Astrocyte (in vitro differentiated cells and primary cell): ENCODE measurements at regions not wholly inside any gene's neighbourhood (a gene's known extent, or its start where the extent isn't known, plus 50 kb on each side); places are given as distances from the start of the nearest gene placed in this dataset.

Source experiments
- DNase-seq: peaks from one replicate; pipeline ENCODE4 v3.0.0-alpha.2; 2010; ENCODE audit warnings: low read depth
- FAIRE-seq: peaks from 2 replicates; lab custom pipeline; 2011; peaks lifted over from hg19 to GRCh38; lab: Jason Lieb, UNC
- H2AFZ ChIP-seq: 2 replicates; pipeline ENCODE4 v1.6.0; 2012; ENCODE audit warnings: low read depth, low read length, inconsistent platforms
- H3K27ac ChIP-seq: 2 replicates; pipeline ENCODE4 v1.5.1; 2011; ENCODE audit warnings: low read depth, low read length, inconsistent platforms
- H3K27me3 ChIP-seq: 2 replicates; pipeline ENCODE4 v1.6.0; 2011; ENCODE audit warnings: low read length, inconsistent platforms; ENCODE audit not compliant: insufficient read depth
- H3K36me3 ChIP-seq: 2 replicates; pipeline ENCODE4 v1.5.1; 2011; ENCODE audit warnings: low read length, inconsistent platforms; ENCODE audit not compliant: insufficient read depth
- H3K4me1 ChIP-seq: 2 replicates; pipeline ENCODE4 v1.5.1; 2011; ENCODE audit warnings: low read length, inconsistent platforms; ENCODE audit not compliant: insufficient read depth
- H3K4me2 ChIP-seq: 2 replicates; pipeline ENCODE4 v1.6.0; 2012; ENCODE audit warnings: low read length, inconsistent platforms
- H3K4me3 ChIP-seq: 2 replicates; pipeline ENCODE4 v1.5.1; 2011; ENCODE audit warnings: low read depth, mild to moderate bottlenecking, low read length, inconsistent platforms; ENCODE audit not compliant: insufficient read depth
- H3K79me2 ChIP-seq: 2 replicates; pipeline ENCODE4 v1.6.0; 2012; ENCODE audit warnings: mild to moderate bottlenecking, low read length, inconsistent platforms; ENCODE audit not compliant: insufficient read depth
- H3K9ac ChIP-seq: 2 replicates; pipeline ENCODE4 v1.6.0; 2012; ENCODE audit warnings: mild to moderate bottlenecking, low read length, inconsistent platforms
- H3K9me3 ChIP-seq: 2 replicates; pipeline ENCODE4 v1.5.1; 2012; ENCODE audit warnings: low read depth, mild to moderate bottlenecking, low read length, inconsistent platforms; ENCODE audit not compliant: insufficient read depth
- H4K20me1 ChIP-seq: 2 replicates; pipeline ENCODE4 v1.6.0; 2012; ENCODE audit warnings: low read length, inconsistent platforms; ENCODE audit not compliant: insufficient read depth
- H3K27ac Mint-ChIP-seq: one replicate; pipeline ENCODE4 v1.8.0; 2021; ENCODE audit warnings: mild to moderate bottlenecking, mixed read lengths; ENCODE audit not compliant: unreplicated experiment
- H3K27me3 Mint-ChIP-seq: one replicate; pipeline ENCODE4 v1.8.0; 2021; ENCODE audit warnings: low read depth, mixed read lengths; ENCODE audit not compliant: unreplicated experiment
- H3K36me3 Mint-ChIP-seq: one replicate; pipeline ENCODE4 v1.8.0; 2021; ENCODE audit warnings: low read depth, mixed read lengths; ENCODE audit not compliant: unreplicated experiment
- H3K4me1 Mint-ChIP-seq: one replicate; pipeline ENCODE4 v1.8.0; 2021; ENCODE audit warnings: low read depth, mixed read lengths; ENCODE audit not compliant: unreplicated experiment
- H3K4me3 Mint-ChIP-seq: one replicate; pipeline ENCODE4 v1.8.0; 2021; ENCODE audit warnings: mild to moderate bottlenecking, moderate library complexity, mixed read lengths; ENCODE audit not compliant: unreplicated experiment
- H3K9me3 Mint-ChIP-seq: one replicate; pipeline ENCODE4 v1.8.0; 2021; ENCODE audit warnings: mild to moderate bottlenecking, mixed read lengths; ENCODE audit not compliant: unreplicated experiment
- CTCF ChIP-seq: IDR thresholded peaks from 2 replicates; pipeline ENCODE4 v1.5.1; 2011; ENCODE audit warnings: low read depth, mild to moderate bottlenecking, inconsistent platforms, low read length, moderate library complexity; ENCODE audit not compliant: insufficient read depth
- EZH2 ChIP-seq: IDR thresholded peaks from 2 replicates; pipeline ENCODE4 v1.6.1; 2012; ENCODE audit warnings: mild to moderate bottlenecking, low read length, inconsistent platforms; ENCODE audit not compliant: insufficient read depth

DNA sequence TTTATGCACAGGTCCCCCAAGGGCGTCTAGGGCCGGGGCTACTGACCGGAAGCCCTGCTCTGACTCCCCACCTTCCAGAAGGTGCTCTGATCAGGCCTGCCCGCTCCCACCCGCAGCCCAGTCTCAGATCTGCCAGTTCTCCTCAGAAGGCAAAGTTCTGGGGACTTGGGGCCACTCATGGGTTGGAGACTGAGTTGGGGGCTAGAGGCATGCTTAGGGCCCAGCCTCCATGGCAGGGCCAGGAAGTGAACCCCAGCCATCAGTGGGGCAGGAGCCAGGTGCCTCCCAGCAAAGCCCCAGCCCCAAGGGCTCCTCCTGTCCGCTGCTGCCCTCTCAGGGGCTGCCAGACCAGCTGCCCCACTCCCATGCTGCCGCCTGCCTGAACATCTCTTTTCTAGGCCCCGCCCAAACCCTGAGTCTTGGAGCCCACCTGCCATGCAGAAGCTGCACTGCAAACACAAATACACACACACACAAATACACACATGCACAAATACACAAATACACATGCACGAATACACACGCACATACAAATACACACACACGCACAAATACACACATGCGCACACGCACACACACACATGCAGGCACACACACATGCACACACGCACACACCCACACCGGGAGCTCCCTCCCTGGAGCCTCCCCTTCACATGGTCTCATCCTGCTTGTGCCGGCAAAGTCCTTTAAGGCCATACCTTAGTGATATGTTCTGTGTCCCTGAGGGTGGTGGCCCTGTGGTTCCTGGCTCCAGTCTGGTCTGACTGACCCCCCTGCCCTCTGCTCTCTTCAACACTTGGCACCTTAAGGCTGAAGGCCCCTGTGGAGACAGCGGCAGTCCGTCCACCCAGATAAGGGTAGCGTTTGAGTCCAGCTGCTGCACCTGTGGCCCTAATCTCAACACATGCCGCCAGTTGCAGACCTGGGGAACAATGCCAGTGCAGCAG, 59.2 kb upstream of the KLF13 start:
- Mint-ChIP-seq H3K36me3 (no peaks in the 10 kb centered on the region), H3K4me3 (peak overlapping the region; percentile 11), H3K4me1 (no peaks in the 10 kb centered on the region), H3K27ac (no peak overlapping the region), H3K27me3 (peaks cover 42% of the 10 kb centered on the region), H3K9me3 (peaks cover 1% of the 10 kb centered on the region)
- Histone ChIP-seq H3K27ac (no peak overlapping the region), H3K4me1 (peaks cover 3% of the 10 kb centered on the region), H3K36me3 (no peaks in the 10 kb centered on the region), H3K27me3 (no peaks in the 10 kb centered on the region), H3K9ac (no peak overlapping the region), H3K4me3 (no peak overlapping the region), H4K20me1 (no peaks in the 10 kb centered on the region), H3K9me3 (no peaks in the 10 kb centered on the region), H3K4me2 (no peak overlapping the region), H3K79me2 (no peaks in the 10 kb centered on the region), H2AFZ (no peak overlapping the region)
- TF ChIP-seq CTCF (no peak), EZH2 (no peak)
- no peak for DNase-seq
- no peak for FAIRE-seq

- DNase-seq, result no peak
- Histone ChIP-seq H3K9me3 (no peaks in the 10 kb centered on the region), H2AFZ (no peak overlapping the region), H3K36me3 (no peaks in the 10 kb centered on the region), H3K9ac (no peak overlapping the region), H3K79me2 (no peaks in the 10 kb centered on the region), H3K27me3 (no peaks in the 10 kb centered on the region), H3K4me2 (no peak overlapping the region), H4K20me1 (no peaks in the 10 kb centered on the region), H3K27ac (no peak overlapping the region), H3K4me3 (no peak overlapping the region), H3K4me1 (peaks cover 3% of the 10 kb centered on the region)
- no peak for FAIRE-seq
- Mint-ChIP-seq H3K36me3 (no peaks in the 10 kb centered on the region), H3K27me3 (peaks cover 39% of the 10 kb centered on the region), H3K4me1 (peaks cover 3% of the 10 kb centered on the region), H3K4me3 (no peak overlapping the region), H3K9me3 (peaks cover 1% of the 10 kb centered on the region), H3K27ac (no peak overlapping the region)
- TF ChIP-seq EZH2 (no peak), CTCF (no peak)
Measured at GRCh38 chr15:31268108-31268501, 58.5 kb upstream of the KLF13 start.
